Upper lobe of left lung (tissue), 6 donors: ENCODE measurements at regions not wholly inside any gene's neighbourhood (a gene's known extent, or its start where the extent isn't known, plus 50 kb on each side); places are given as distances from the start of the nearest gene placed in this dataset.
"Not testable (repeated sequence)": the region's sequence is repeated elsewhere in the genome, so short reads cannot be mapped to it uniquely, and the experiment has no call there.

Experiments used
- ATAC-seq, 2 donors: fragments of 200-7000 bp; cut with Tn5 transposase; one replicate each; pipeline ENCODE4 v1.9.1; 2022; ENCODE audit warnings: mild to moderate bottlenecking in 2 of 2, moderate library complexity in 2 of 2; ENCODE audit not compliant: low FRiP score in 2 of 2
- DNase-seq, 2 donors: peaks; one replicate each; pipeline ENCODE4 v3.0.0-alpha.2; 2019 to 2020
- H3K27ac ChIP-seq, 4 donors: fragments of 200-600 bp; sonication (generic); one replicate each; pipeline ENCODE4 v1.5.1; 2016 to 2019
- H3K27me3 ChIP-seq, 4 donors: fragments of 200-600 bp; sonication (generic); one replicate each; pipeline ENCODE4 v1.5.1; 2017 to 2019
- H3K36me3 ChIP-seq, 4 donors: fragments of 200-600 bp; sonication (generic); one replicate each; pipeline ENCODE4 v1.5.1; 2016 to 2019
- H3K4me1 ChIP-seq, 4 donors: fragments of 200-600 bp; sonication (generic); one replicate each; pipeline ENCODE4 v1.5.1; 2018 to 2019
- H3K4me3 ChIP-seq, 4 donors: fragments of 200-600 bp; sonication (generic); one replicate each; pipeline ENCODE4 v1.5.1; 2017 to 2019; ENCODE audit warnings: mild to moderate bottlenecking in 2 of 4, moderate library complexity in 1 of 4
- H3K9me3 ChIP-seq, 4 donors: fragments of 200-600 bp; sonication (generic); one replicate each; pipeline ENCODE4 v1.5.1; 2018 to 2019
- CTCF ChIP-seq, 6 experiments: fragments of 450-650 bp in 4 of 6; fragments of 200-600 bp in 2 of 6; sonication (generic) in 2 of 6; IDR thresholded peaks; one replicate each; pipeline ENCODE4 v1.5.1; 2016 to 2019; ENCODE audit warnings: antibody characterized with exemption in 6 of 6
- EP300 ChIP-seq, 4 donors: sonication (generic); formaldehyde crosslinking; IDR thresholded peaks; one replicate each; pipeline ENCODE4 v1.5.1; 2017; ENCODE audit warnings: antibody characterized with exemption in 4 of 4, control low read depth in 2 of 4
- POLR2A ChIP-seq, 4 donors: fragments of 450-650 bp; IDR thresholded peaks; one replicate each; pipeline ENCODE4 v1.5.1; 2016 to 2017; ENCODE audit warnings: antibody characterized with exemption in 4 of 4, mild to moderate bottlenecking in 2 of 4
- POLR2AphosphoS5 ChIP-seq, 2 donors: sonication (generic); formaldehyde crosslinking; IDR thresholded peaks; one replicate each; pipeline ENCODE4 v1.5.1; 2017; ENCODE audit warnings: antibody characterized with exemption in 2 of 2
- WGBS, 2 donors: methylation state at CpG; one replicate each; pipeline ENCODE4 v1.1.5; 2017 to 2018; 5-methylcytosine and 5-hydroxymethylcytosine counted together
- donor health status: DM: no; HTN: no; CAD: no; lungs with moderate emphysema.
- donor health status: DM: no; HTN: yes; CAD: no; lungs with severe emphysema.

GRCh38 chr12:63450816-63451215, 217.5 kb downstream of the DPY19L2 start:
- Histone ChIP-seq H3K36me3 (no peaks in the 10 kb centered on the region), H3K9me3 (no peaks in the 10 kb centered on the region), H3K27me3 (no peaks in the 10 kb centered on the region), H3K4me1 (no peaks in the 10 kb centered on the region), H3K4me3 (no peak overlapping the region), H3K27ac (no peak overlapping the region)
- TF ChIP-seq POLR2A (IDR thresholded peaks at IDR 0.05) (no peak), CTCF (IDR thresholded peaks at IDR 0.05) (no peak), POLR2AphosphoS5 (IDR thresholded peaks at IDR 0.05) (no peak), EP300 (IDR thresholded peaks at IDR 0.05) (no peak)
- WGBS, 2 donors = 48 to 61% methylated on average over 2 of the region's 2 CpGs
- ATAC-seq (no peak), DNase-seq (no peak)

GRCh38 chr12:63450334-63450733, 218.0 kb downstream of the DPY19L2 start:
- Histone ChIP-seq H3K4me1 (no peaks in the 10 kb centered on the region), H3K27ac (no peak overlapping the region), H3K9me3 (no peaks in the 10 kb centered on the region), H3K4me3 (no peak overlapping the region), H3K27me3 (no peaks in the 10 kb centered on the region), H3K36me3 (no peaks in the 10 kb centered on the region)
- ATAC-seq (no peak), DNase-seq (no peak)
- 89 to 91% methylated on average over 1 of the region's 1 CpG for WGBS, 2 donors
- TF ChIP-seq POLR2A (IDR thresholded peaks at IDR 0.05) (no peak), EP300 (IDR thresholded peaks at IDR 0.05) (no peak), CTCF (IDR thresholded peaks at IDR 0.05) (no peak), POLR2AphosphoS5 (IDR thresholded peaks at IDR 0.05) (no peak)

GRCh38 chr12:63445224-63445880, 222.9 kb downstream of the DPY19L2 start:
- 63 to 66% methylated on average over 3 of the region's 3 CpGs for WGBS, 2 donors
- H3K36me3 ChIP-seq = no peaks in the 10 kb centered on the region
- no peak for ATAC-seq
- no peaks in the 10 kb centered on the region for H3K9me3 ChIP-seq
- no peaks in the 10 kb centered on the region for H3K4me1 ChIP-seq
- no peak for TF ChIP-seq POLR2A (IDR thresholded peaks at IDR 0.05)
- no peak for TF ChIP-seq EP300 (IDR thresholded peaks at IDR 0.05)
- no peak for TF ChIP-seq CTCF (IDR thresholded peaks at IDR 0.05)
- TF ChIP-seq POLR2AphosphoS5 (IDR thresholded peaks at IDR 0.05) = no peak
- DNase-seq = no peak
- H3K4me3 ChIP-seq = no peak overlapping the region
- H3K27me3 ChIP-seq = no peaks in the 10 kb centered on the region
- H3K27ac ChIP-seq = no peak overlapping the region

- no peak overlapping the region for H3K4me3 ChIP-seq
- no peaks in the 10 kb centered on the region for H3K36me3 ChIP-seq
- no peak overlapping the region for H3K27ac ChIP-seq
- ATAC-seq (no peak), DNase-seq (no peak)
- H3K4me1 ChIP-seq = no peaks in the 10 kb centered on the region
- no peaks in the 10 kb centered on the region for H3K27me3 ChIP-seq
- no peaks in the 10 kb centered on the region for H3K9me3 ChIP-seq
- WGBS, 2 donors = 32 to 41% methylated on average over 5 of the region's 5 CpGs
- TF ChIP-seq POLR2AphosphoS5 (IDR thresholded peaks at IDR 0.05) = no peak
- no peak for TF ChIP-seq EP300 (IDR thresholded peaks at IDR 0.05)
- TF ChIP-seq POLR2A (IDR thresholded peaks at IDR 0.05) = no peak
- no peak for TF ChIP-seq CTCF (IDR thresholded peaks at IDR 0.05)
Observed at GRCh38 chr12:63440048-63440447, 228.2 kb downstream of the DPY19L2 start.

GRCh38 chr12:63434384-63434783, 233.9 kb downstream of the DPY19L2 start:
- not testable (repeated sequence) for H3K4me1 ChIP-seq, H3K36me3 ChIP-seq, H3K27ac ChIP-seq, H3K4me3 ChIP-seq, ATAC-seq, H3K27me3 ChIP-seq
- peaks cover 0 to 11% (median 2%) of the 10 kb centered on the region in 4 donors for H3K9me3 ChIP-seq
- peak in 1 of 2 donors; percentile 39 for DNase-seq
- WGBS, 2 donors = 91 to 94% methylated on average over 11 of the region's 11 CpGs

- not testable (repeated sequence) for H3K36me3 ChIP-seq, ATAC-seq, H3K4me3 ChIP-seq, H3K27me3 ChIP-seq, H3K4me1 ChIP-seq, H3K9me3 ChIP-seq, DNase-seq, H3K27ac ChIP-seq
Observed at GRCh38 chr12:63427969-63428368, 240.3 kb downstream of the DPY19L2 start.

GRCh38 chr12:63427029-63427428, 241.3 kb downstream of the DPY19L2 start:
- not testable (repeated sequence) for ATAC-seq

More at GRCh38 chr12:63427029-63427428, 241.3 kb downstream of the DPY19L2 start:
- H3K27me3 ChIP-seq, DNase-seq, H3K36me3 ChIP-seq, H3K4me1 ChIP-seq, H3K4me3 ChIP-seq, H3K27ac ChIP-seq, H3K9me3 ChIP-seq: not testable (repeated sequence)
- 96 to 100% methylated on average over 2 of the region's 2 CpGs for WGBS, 2 donors
